ENCODE measurements at regions not wholly inside any gene's neighbourhood (a gene's known extent, or its start where the extent isn't known, plus 50 kb on each side); places are given as distances from the start of the nearest gene placed in this dataset.

DNA sequence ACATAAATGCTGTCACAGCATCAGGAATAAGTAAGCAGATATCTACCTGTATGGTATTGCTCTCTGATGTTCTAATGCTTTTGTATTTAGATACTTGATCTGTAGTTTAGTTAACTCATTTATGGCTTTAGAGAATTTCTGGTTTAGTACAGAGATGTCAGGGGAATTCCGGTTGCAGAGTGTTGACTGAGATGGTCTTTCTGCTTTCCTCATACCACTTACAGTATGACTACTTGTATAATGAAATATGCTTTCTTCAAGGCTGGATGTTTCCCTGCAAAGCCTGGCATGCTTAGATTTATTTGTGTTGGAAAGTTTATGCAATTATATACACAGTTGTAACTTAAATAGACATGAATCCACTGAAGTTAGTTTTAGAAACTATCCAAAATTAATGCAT, 278.4 kb downstream of the CDH26 start:
- Histone ChIP-seq H3K36me3 (ENCODE audit: control insufficient read depth, insufficient read depth, low read length) (no peaks in the 10 kb centered on the region), H3K27me3 (ENCODE audit: control insufficient read depth, insufficient read depth, low read length) (no peaks in the 10 kb centered on the region; the same call in 1 of the 2 replicates), H3K4me3 (ENCODE audit: low read depth in 2 of 2, low read length in 2 of 2) (no peak overlapping the region), H3K9me3 (ENCODE audit: control insufficient read depth, insufficient read depth, low read depth, low read length) (no peaks in the 10 kb centered on the region), H3K27ac (ENCODE audit: low read length) (no peak overlapping the region), H3K4me1 (ENCODE audit: control insufficient read depth, insufficient read depth, low read length) (no peaks in the 10 kb centered on the region)
- in situ Hi-C loops (cut with HindIII; ENCODE audit: low pct_unique_long_range_greater_than_20kb, low sequenced_read_pairs) (no loop called here), intact Hi-C loops (cut with micrococcal nuclease; ENCODE audit: unreplicated experiment) (no loop called here)
- CTCF ChIA-PET, result no interaction called here
- POLR2A ChIA-PET, result no interaction called here
- BruUV-seq (replicated peaks), result no TSS peak
- TF ChIP-seq, protein P1, sequence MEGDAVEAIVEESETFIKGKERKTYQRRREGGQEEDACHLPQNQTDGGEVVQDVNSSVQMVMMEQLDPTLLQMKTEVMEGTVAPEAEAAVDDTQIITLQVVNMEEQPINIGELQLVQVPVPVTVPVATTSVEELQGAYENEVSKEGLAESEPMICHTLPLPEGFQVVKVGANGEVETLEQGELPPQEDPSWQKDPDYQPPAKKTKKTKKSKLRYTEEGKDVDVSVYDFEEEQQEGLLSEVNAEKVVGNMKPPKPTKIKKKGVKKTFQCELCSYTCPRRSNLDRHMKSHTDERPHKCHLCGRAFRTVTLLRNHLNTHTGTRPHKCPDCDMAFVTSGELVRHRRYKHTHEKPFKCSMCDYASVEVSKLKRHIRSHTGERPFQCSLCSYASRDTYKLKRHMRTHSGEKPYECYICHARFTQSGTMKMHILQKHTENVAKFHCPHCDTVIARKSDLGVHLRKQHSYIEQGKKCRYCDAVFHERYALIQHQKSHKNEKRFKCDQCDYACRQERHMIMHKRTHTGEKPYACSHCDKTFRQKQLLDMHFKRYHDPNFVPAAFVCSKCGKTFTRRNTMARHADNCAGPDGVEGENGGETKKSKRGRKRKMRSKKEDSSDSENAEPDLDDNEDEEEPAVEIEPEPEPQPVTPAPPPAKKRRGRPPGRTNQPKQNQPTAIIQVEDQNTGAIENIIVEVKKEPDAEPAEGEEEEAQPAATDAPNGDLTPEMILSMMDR (IDR thresholded peaks at IDR 0.05), result no peak
- no peak for TF ChIP-seq POLR2AphosphoS5 (IDR thresholded peaks at IDR 0.05; ENCODE audit: low read depth, low read length)
- TF ChIP-seq TCF7L2 (IDR thresholded peaks at IDR 0.05; ENCODE audit: low read depth, low read length), result no peak
- TF ChIP-seq SIN3A (IDR thresholded peaks at IDR 0.05; ENCODE audit: borderline replicate concordance, insufficient read depth, low read depth, low read length), result no peak
- TF ChIP-seq, protein P2, sequence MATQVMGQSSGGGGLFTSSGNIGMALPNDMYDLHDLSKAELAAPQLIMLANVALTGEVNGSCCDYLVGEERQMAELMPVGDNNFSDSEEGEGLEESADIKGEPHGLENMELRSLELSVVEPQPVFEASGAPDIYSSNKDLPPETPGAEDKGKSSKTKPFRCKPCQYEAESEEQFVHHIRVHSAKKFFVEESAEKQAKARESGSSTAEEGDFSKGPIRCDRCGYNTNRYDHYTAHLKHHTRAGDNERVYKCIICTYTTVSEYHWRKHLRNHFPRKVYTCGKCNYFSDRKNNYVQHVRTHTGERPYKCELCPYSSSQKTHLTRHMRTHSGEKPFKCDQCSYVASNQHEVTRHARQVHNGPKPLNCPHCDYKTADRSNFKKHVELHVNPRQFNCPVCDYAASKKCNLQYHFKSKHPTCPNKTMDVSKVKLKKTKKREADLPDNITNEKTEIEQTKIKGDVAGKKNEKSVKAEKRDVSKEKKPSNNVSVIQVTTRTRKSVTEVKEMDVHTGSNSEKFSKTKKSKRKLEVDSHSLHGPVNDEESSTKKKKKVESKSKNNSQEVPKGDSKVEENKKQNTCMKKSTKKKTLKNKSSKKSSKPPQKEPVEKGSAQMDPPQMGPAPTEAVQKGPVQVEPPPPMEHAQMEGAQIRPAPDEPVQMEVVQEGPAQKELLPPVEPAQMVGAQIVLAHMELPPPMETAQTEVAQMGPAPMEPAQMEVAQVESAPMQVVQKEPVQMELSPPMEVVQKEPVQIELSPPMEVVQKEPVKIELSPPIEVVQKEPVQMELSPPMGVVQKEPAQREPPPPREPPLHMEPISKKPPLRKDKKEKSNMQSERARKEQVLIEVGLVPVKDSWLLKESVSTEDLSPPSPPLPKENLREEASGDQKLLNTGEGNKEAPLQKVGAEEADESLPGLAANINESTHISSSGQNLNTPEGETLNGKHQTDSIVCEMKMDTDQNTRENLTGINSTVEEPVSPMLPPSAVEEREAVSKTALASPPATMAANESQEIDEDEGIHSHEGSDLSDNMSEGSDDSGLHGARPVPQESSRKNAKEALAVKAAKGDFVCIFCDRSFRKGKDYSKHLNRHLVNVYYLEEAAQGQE (IDR thresholded peaks at IDR 0.05; ENCODE audit: insufficient read depth in 1 of 2, low read depth in 2 of 2, low read length in 1 of 2), result no peak
- DNase-seq (ENCODE audit: low read depth, low spot score) (no peak), ATAC-seq (no peak)

DNA sequence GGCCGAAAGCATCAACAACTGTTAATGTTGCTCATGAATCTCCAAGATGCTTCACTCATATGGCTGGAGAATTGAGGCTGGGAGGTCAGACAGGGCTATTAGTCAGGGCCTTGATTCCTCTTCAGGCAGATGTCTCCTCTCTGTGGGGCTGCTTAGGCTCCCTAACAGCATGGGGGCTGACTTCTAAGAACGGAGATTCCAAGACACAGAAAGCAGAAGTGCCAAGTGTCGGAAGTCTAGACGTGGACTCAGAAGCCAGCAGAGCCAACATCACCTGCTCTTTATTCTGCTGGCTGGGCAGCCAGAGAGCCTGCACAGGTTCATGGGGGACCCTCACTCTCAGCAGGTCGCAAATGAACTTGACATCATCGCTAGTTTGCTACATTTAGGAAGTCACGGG, 279.8 kb downstream of the CDH26 start:
- in situ Hi-C loops (cut with HindIII; ENCODE audit: low pct_unique_long_range_greater_than_20kb, low sequenced_read_pairs), result no loop called here
- H3K27me3 ChIP-seq (ENCODE audit: control insufficient read depth, insufficient read depth, low read length), result no peaks in the 10 kb centered on the region; the same call in 1 of the 2 replicates
- ATAC-seq (no peak), DNase-seq (ENCODE audit: low read depth, low spot score) (no peak)
- H3K27ac ChIP-seq (ENCODE audit: low read length), result no peak overlapping the region
- CTCF ChIA-PET, result no interaction called here
- H3K36me3 ChIP-seq (ENCODE audit: control insufficient read depth, insufficient read depth, low read length), result no peaks in the 10 kb centered on the region
- intact Hi-C loops (cut with micrococcal nuclease; ENCODE audit: unreplicated experiment), result no loop called here
- no TSS peak for BruUV-seq (replicated peaks)
- H3K4me1 ChIP-seq (ENCODE audit: control insufficient read depth, insufficient read depth, low read length), result no peaks in the 10 kb centered on the region
- no peak overlapping the region for H3K4me3 ChIP-seq (ENCODE audit: low read depth in 2 of 2, low read length in 2 of 2)
- TF ChIP-seq POLR2AphosphoS5 (IDR thresholded peaks at IDR 0.05; ENCODE audit: low read depth, low read length) (no peak), SIN3A (IDR thresholded peaks at IDR 0.05; ENCODE audit: borderline replicate concordance, insufficient read depth, low read depth, low read length) (no peak), TCF7L2 (IDR thresholded peaks at IDR 0.05; ENCODE audit: low read depth, low read length) (no peak)
- TF ChIP-seq, protein P2 (IDR thresholded peaks at IDR 0.05; ENCODE audit: insufficient read depth in 1 of 2, low read depth in 2 of 2, low read length in 1 of 2), result no peak
- TF ChIP-seq, protein P1 (IDR thresholded peaks at IDR 0.05), result no peak
- POLR2A ChIA-PET, result no interaction called here
- H3K9me3 ChIP-seq (ENCODE audit: control insufficient read depth, insufficient read depth, low read depth, low read length), result no peaks in the 10 kb centered on the region

Data from Panc1 (cell line).